ENCODE measurements at regions not wholly inside any gene's neighbourhood (a gene's known extent, or its start where the extent isn't known, plus 50 kb on each side); places are given as distances from the start of the nearest gene placed in this dataset.

- TF ChIP-seq CTCF (IDR thresholded peaks at IDR 0.05; ENCODE audit: extremely low read depth, insufficient read depth, missing control alignments): no peak
- in situ Hi-C loops (cut with MboI; ENCODE audit: low pct_unique_long_range_greater_than_20kb, low sequenced_read_pairs, unreplicated experiment): no loop called here
- no peak for DNase-seq (ENCODE audit: low spot score)
Measured at GRCh38 chr11:32229576-32230240, 138.8 kb downstream of the RCN1 start.

GRCh38 chr11:32231909-32232493, 141.1 kb downstream of the RCN1 start:
- TF ChIP-seq CTCF (IDR thresholded peaks at IDR 0.05; ENCODE audit: extremely low read depth, insufficient read depth, missing control alignments): peak; percentile 73
- DNase-seq (ENCODE audit: low spot score): peak; percentile 46
- in situ Hi-C loops (cut with MboI; ENCODE audit: low pct_unique_long_range_greater_than_20kb, low sequenced_read_pairs, unreplicated experiment): no loop called here

- TF ChIP-seq CTCF (IDR thresholded peaks at IDR 0.05; ENCODE audit: extremely low read depth, insufficient read depth, missing control alignments): no peak
- in situ Hi-C loops (cut with MboI; ENCODE audit: low pct_unique_long_range_greater_than_20kb, low sequenced_read_pairs, unreplicated experiment): no loop called here
- no peak for DNase-seq (ENCODE audit: low spot score)
Measured at GRCh38 chr11:32232516-32232915, 141.6 kb downstream of the RCN1 start.

- no peak for DNase-seq (ENCODE audit: low spot score)
- in situ Hi-C loops (cut with MboI; ENCODE audit: low pct_unique_long_range_greater_than_20kb, low sequenced_read_pairs, unreplicated experiment): no loop called here
- no peak for TF ChIP-seq CTCF (IDR thresholded peaks at IDR 0.05; ENCODE audit: extremely low read depth, insufficient read depth, missing control alignments)
Measured at GRCh38 chr11:32233276-32233675, 142.4 kb downstream of the RCN1 start.

- in situ Hi-C loops (cut with MboI; ENCODE audit: low pct_unique_long_range_greater_than_20kb, low sequenced_read_pairs, unreplicated experiment): no loop called here
- DNase-seq (ENCODE audit: low spot score): no peak
- no peak for TF ChIP-seq CTCF (IDR thresholded peaks at IDR 0.05; ENCODE audit: extremely low read depth, insufficient read depth, missing control alignments)
Measured at GRCh38 chr11:32233928-32234327, 143.1 kb downstream of the RCN1 start.

GRCh38 chr11:32244453-32244852, 153.6 kb downstream of the RCN1 start:
- DNase-seq (ENCODE audit: low spot score): no peak
- in situ Hi-C loops (cut with MboI; ENCODE audit: low pct_unique_long_range_greater_than_20kb, low sequenced_read_pairs, unreplicated experiment): no loop called here
- no peak for TF ChIP-seq CTCF (IDR thresholded peaks at IDR 0.05; ENCODE audit: extremely low read depth, insufficient read depth, missing control alignments)

Measured in GM13977 (cell line).